PFSK-1 (cell line): ENCODE measurements at regions not wholly inside any gene's neighbourhood (a gene's known extent, or its start where the extent isn't known, plus 50 kb on each side); places are given as distances from the start of the nearest gene placed in this dataset.

Experiments used
- FOXP2 ChIP-seq: optimal IDR thresholded peaks from 2 replicates; pipeline ENCODE3; 2011; ENCODE audit warnings: borderline replicate concordance, control low read depth, inconsistent platforms; ENCODE audit not compliant: insufficient read depth; ENCODE audit errors: extremely low read length, extremely low read depth
- POLR2AphosphoS5 ChIP-seq: IDR thresholded peaks from 2 replicates; pipeline ENCODE4 v1.6.1; 2012; ENCODE audit warnings: low read depth, mild to moderate bottlenecking, control low read depth, low read length, moderate library complexity
- REST ChIP-seq, 2 experiments: IDR thresholded peaks; 2 replicates each; pipeline versions ENCODE4 v1.6.1 to v1.8.0; 2011 to 2012; ENCODE audit warnings: low read depth in 2 of 2, low read length in 2 of 2, control low read depth in 1 of 2, inconsistent platforms in 1 of 2, mild to moderate bottlenecking in 1 of 2, moderate library complexity in 1 of 2; ENCODE audit not compliant: insufficient read depth in 1 of 2
- SIN3A ChIP-seq: IDR thresholded peaks from 2 replicates; pipeline ENCODE4 v1.6.1; 2012; ENCODE audit warnings: mild to moderate bottlenecking, low read length, moderate library complexity, borderline replicate concordance; ENCODE audit not compliant: insufficient read depth
- TAF1 ChIP-seq: IDR thresholded peaks from 2 replicates; pipeline ENCODE4 v1.6.1; 2012; ENCODE audit warnings: low read length, control low read depth, borderline replicate concordance; ENCODE audit not compliant: insufficient read depth

GRCh38 chr2:221270806-221271205 is 301.3 kb downstream of the EPHA4 start:
- TF ChIP-seq FOXP2 (no peak), POLR2AphosphoS5 (no peak), TAF1 (no peak), REST (IDR thresholded peaks at IDR 0.05; ENCODE audit: insufficient read depth in 1 of 2, low read depth in 2 of 2, low read length in 2 of 2) (no peak)

GRCh38 chr2:221272729-221273128 is 299.4 kb downstream of the EPHA4 start:
- TF ChIP-seq FOXP2 (no peak), TAF1 (no peak), POLR2AphosphoS5 (no peak), SIN3A (no peak), REST (IDR thresholded peaks at IDR 0.05; ENCODE audit: insufficient read depth in 1 of 2, low read depth in 2 of 2, low read length in 2 of 2) (no peak)

GRCh38 chr2:221276033-221276432 is 296.1 kb downstream of the EPHA4 start:
- TF ChIP-seq TAF1, result no peak
- TF ChIP-seq POLR2AphosphoS5, result no peak
- no peak for TF ChIP-seq SIN3A
- no peak for TF ChIP-seq REST (IDR thresholded peaks at IDR 0.05; ENCODE audit: insufficient read depth in 1 of 2, low read depth in 2 of 2, low read length in 2 of 2)
- no peak for TF ChIP-seq FOXP2

- TF ChIP-seq TAF1 (no peak), SIN3A (no peak)
These were observed 295.5 kb downstream of the EPHA4 start for GRCh38 chr2:221276601-221277000.

- TF ChIP-seq REST (IDR thresholded peaks at IDR 0.05; ENCODE audit: insufficient read depth in 1 of 2, low read depth in 2 of 2, low read length in 2 of 2) (no peak), TAF1 (no peak), FOXP2 (no peak), SIN3A (no peak), POLR2AphosphoS5 (no peak)
These were observed 289.7 kb downstream of the EPHA4 start for GRCh38 chr2:221282386-221282785.
